ENCODE measurements at regions not wholly inside any gene's neighbourhood (a gene's known extent, or its start where the extent isn't known, plus 50 kb on each side); places are given as distances from the start of the nearest gene placed in this dataset.
"Not testable (repeated sequence)": the region's sequence is repeated elsewhere in the genome, so short reads cannot be mapped to it uniquely, and the experiment has no call there.

DNA sequence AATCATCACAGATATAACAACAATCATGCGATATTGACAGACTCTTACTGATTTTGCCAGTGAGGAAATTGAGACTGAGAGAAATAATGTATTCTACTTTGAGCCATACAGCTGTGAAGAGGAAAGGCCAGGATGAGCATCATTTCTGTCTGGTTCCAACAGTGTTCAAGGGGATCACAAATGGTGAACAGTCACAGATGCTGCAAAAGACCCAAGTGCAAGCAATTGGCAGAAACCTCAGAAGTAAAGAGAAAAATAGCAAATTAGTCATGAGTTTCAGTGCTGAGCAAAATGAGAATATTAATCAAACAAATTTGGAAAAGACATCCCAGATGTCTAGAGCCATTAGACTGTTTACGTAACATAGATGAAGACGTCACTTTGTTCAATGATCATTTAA is 114.1 kb downstream of the RAB38 start:
- DNase-seq = no peak

DNA sequence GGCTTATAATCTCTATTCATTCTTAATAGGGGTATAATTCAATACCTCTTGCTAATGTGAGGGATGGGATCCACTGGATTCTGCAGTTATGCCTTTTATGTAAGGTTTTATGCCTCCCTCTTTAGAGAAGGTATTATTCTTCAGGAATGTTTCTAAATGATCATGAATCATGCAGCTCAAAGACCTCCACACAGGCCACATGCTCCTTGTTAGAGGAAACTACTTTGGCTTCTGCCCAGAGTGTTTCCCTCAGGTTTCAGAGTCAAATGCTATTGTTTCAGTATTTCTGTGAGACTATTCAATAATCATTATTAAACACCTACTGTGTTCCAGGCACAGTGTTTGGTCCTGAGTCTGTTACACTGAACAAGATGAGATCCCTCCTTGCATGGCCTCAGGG is 115.9 kb downstream of the RAB38 start:
- DNase-seq = no peak

DNA sequence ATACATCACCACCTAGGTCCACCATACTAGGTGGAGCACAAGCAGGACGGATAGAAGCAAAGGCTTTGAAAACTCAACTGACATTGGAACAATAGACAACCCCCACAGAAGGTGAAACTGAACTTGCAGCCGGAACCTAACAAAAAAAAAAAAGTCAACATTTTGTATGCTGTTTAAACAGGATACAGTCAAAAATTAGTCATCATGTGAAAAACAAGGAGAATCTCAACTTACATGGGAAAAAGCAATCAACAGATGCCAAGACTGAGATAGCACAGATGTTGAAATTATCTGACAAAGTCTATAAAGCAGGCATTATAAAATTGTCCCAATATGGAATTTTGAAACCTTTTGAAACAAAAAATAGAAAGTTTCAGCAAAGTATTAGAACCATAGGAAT is 123.8 kb downstream of the RAB38 start:
- DNase-seq = no peak

DNA sequence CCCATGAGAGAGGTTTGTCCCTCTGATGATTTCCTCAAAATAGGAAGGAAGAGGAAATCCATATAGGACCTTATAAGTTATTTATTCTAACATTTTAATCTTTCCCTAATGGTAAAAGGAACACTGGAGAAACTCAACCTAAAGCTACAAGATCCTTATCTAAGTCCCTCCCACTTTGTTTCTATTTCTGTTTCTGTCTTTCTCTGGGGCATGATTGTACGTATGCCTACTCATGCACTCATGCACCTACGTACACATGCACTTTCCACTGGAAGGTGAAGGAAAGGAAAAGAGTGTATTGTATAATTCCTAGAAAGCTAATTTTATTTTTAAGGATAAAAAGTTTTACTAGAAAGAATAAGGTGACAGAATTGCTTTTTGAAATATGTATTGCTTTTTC is 125.0 kb downstream of the RAB38 start:
- DNase-seq = no peak

DNA sequence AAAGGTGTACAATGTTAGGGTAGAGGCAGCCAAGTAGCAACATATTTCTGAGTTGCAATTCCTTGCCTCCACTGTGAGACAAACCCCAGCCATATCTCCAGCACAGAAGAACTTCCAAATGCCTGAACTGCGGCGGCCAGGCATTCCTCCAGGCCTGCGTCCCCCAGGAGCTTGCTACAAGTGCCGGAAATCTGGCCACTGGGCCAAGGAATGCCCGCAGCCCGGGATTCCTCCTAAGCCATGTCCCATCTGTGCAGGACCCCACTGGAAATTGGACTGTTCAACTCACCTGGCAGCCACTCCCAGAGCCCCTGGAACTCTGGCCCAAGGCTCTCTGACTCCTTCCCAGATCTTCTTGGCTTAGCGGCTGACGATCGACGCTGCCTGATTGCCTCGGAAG is 130.0 kb downstream of the RAB38 start:
- DNase-seq = not testable (repeated sequence)

DNA sequence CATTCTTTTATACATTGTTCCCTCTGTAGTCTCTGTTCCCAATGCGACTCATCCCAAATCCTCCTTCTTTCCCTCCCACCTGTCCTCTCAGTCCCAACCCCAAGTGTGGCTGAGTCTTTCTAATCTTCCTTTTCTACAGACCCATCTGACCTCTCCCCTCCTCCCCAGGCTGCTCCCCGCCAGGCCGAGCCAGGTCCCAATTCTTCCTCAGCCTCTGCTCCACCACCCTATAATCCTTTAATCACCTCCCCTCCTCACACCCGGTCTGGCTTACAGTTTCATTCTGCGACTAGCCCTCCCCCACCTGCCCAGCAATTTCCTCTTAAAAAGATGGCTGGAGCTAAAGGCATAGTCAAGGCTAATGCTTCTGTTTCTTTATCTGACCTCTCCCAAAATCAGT is 130.6 kb downstream of the RAB38 start:
- not testable (repeated sequence) for DNase-seq

DNA sequence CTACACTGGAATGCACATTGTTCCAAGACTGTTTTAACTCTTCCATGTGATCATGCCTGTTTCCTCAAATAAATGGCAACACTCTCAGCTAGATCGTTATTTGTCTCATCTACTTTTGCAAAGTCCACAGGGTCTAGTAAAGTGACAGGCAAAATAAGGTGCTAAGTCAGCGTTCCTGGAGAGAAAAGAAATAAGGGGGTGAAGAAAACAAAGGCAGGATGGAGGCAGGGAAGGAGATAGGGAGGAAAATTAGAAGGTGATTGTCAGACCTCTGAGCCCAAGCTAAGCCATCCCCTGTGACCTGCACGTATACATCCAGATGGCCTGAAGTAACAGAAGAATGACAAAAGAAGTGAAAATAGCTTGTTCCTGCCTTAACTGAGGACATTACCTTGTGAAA is 132.1 kb downstream of the RAB38 start:
- DNase-seq = no peak

DNA sequence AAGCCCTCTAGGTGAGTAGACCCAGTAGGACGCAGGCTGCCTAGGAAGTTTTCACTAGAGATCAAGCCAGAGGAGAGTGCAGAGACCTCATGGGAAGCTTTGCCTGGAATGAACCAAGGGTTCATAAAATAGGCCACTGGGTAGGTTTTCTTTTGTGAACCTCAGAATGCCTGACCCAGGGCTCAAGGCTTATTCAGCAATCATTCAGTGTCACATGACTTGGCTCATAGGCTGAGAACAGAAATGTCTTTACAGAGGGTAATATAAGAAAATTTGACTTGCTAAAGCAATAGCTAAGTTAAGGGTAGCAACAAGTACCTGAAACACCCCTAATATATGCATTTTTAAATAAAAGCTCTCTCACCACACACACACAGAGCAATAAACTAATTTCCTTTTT is 132.6 kb downstream of the RAB38 start:
- DNase-seq = no peak

DNA sequence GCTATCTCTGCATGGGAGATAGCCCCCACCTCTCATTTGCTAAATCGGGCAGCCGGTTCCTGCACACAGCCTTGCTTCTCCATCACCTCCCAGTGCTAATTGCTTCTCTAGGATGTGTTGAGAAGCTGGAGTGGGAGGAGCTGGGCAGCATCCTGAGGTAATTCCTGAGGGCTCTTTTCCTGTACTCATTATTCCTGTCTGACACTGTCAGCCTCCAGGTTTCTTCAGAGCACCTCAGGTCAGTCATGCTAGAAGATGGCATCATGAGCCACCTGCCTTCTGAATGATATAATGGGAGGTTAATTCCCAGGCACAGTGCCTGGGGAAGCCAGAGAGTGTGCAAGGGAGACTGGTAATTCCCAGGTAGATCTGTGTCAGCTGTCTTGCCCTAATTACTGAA is 133.0 kb downstream of the RAB38 start:
- DNase-seq = no peak

DNA sequence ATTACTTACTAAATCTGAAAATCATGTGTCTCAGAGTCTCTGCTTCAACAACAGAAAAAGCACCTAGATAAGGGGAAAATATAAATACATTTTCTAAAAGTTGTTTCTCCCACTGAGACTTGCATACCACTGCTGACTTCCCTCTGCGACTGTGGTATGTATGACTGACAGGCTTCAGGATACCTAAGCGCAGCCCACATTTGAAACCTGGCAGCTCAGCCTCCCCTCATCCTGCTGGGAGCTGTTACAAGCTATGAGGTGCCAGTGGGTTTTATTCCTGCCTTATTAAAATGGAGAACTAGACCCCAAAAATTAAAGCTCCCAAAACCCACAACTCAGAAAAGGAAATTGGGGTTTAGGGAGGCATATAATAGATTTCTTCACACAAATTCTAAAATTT is 133.6 kb downstream of the RAB38 start:
- no peak for DNase-seq

DNA sequence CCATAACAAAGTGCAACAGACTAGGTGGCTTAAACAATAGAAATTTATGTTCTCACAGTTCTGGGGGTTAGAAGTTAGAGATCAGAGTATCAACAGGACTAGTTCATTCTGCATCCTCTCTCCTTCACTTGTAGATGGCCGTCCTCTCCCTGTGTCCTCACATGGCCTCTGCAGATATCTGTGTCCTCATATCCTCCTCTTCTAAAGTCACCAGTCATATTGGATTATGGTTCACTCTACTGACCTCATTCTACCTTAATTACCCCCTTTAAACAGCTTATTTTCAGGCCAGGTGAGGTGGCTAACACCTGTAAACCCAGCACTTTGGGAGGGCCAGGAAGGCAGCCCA is 135.1 kb downstream of the RAB38 start:
- no peak for DNase-seq

DNA sequence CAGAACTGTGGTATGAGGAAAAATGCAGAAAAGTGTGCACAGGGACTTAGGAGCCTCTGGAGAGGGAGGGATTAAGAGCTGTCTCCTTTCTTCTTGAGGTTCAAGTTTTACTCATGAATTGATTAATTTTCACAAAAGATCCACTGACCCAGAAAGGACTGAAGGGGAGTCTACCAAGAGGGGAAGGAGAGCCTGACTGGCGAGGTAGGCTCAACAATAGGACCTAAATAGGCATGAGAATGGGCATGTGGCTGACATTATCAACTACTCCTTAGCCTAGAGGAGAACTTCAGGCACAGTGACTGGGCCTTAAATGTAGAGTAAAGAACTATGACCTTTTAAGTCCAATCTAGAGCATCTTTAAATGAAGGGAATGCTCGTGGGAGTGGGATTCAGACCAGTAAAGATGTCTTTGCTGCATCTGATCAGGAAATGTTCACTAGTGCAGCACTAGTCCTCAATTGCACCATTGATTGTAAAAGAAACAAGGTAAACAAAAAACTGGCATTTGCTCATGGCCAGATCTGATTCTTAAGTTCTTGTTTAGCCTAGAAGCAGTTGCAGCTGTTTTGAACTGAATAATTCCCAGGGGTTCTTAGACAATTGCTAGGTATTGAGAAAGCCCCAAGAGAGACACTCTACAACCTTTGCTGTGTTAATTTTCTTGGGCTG is 135.6 kb downstream of the RAB38 start:
- DNase-seq = no peak

DNA sequence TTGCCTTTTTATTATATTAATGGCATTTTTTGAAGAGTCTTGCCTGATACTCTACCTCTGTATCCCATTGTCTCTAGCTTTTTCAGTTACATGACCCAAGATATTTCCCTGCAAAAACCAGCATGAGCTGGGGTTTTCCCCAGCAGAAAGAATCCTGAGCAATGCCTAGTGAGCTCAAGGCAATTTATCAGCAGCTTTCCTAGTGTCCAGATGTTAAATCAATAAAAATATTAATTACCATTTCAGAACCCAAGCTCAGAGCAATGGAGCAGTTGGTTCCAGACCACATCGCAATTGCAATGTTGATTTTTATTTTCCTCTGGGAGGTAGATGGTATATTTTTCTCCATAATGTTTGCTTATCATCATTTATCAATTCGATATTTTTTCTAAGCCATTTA is 137.2 kb downstream of the RAB38 start:
- no peak for DNase-seq

DNA sequence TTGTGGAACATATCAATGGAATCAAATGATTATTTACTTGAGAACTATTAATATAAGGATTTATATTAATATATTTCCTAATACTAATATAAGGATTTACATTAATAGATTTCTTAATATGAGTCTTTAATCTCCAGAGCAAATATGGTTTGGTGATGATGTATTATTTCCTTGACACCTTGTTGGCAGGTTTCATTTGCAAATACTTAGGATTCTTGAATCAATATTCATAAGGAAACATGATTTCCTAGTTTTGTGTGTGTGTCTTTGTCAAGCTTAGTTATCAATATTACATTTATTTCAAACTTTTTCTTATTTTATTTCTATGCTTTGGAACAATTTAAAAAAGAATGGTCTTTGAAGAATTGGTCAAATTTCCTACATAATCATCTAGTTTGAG is 138.5 kb downstream of the RAB38 start:
- no peak for DNase-seq

DNA sequence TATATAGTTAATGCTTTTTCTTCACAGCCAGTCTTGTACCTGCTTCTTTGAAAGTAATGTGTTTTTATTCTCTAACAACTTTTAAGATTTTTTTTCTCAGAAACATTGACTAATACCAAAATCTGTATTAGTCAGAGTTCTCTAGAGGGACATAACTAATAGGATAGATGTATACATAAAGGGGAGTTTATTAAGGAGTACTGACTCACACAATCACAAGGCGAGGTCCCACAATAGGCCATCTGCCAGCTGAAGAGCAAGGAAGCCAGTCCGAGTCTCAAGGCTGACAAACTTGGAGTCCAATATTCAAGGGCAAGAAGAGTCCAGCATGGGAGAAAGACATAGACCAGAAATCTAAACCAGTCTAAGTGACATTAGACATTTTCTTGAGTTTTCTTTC is 140.0 kb downstream of the RAB38 start:
- no peak for DNase-seq

DNA sequence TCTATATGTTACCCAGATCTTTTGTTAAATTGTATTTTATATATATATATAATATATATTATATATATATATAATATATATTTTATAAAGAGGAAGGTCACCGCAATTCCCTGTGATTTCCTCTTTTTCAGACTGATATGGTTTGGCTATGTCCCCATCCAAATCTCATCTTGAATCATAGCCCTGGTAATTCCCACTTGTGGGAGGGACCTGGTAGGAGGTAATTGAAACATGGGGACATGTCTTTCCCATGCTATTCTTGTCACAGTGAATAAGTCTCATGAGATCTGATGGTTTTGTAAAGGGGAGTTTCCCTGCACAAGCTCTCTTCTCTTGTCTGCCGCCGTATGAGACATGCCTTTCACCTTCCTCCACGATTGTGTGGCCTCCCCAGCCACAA is 157.6 kb downstream of the RAB38 start:
- no peak for DNase-seq

DNA sequence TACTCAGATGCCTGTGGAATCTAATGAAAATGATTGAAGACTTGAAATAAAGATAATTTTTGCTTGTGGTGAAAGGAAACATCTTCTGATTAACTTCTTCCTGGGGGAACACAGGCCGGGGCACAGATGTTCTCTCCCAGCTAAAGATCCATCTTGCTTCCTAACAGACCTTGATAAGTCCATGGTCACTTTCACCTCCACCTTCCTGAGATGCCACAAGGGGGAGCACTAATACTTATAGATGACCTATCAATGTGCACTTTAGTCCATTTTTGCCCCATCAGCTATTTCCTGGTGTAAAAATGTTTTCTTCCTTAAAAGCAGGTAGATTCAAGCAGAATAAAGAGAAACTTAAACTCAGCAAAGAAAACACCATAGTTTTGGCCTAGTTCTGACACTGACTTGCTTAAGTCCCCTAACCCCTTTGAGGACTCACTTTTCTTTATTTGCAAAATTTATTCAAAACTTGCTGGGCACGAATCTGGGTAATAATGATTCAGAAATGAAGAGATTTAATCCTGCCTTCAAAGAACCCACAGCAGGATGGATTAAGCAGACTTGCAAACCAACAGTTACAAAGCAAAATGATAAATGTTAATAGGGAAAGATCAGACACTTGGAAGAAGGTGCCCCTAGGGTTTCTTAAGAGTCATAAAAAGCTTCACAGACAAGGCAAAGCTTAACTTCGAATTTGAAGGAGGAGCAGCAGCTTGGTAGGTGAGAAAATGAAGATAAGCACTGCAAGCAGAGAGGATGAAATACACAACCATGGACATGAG is 158.7 kb downstream of the RAB38 start:
- peak; percentile 27 for DNase-seq

DNA sequence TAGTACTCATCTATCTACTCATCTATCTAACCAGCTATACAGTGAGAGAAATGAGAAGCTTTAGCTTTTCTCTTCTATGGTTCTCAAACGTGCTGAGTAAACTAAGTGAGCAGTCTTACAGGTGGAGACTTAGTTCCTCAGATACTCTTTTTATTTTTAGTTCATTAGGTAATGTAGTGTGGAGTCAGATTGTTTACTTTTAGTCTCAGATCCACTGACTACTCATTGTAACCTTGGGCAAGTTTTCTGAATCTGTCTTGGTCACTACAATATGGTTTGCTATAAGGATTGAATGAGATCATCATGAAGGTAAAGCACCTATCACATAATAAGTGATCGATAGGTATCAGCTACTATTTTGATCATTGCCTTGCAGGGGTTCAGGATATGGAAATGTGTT is 160.1 kb downstream of the RAB38 start:
- no peak for DNase-seq

DNA sequence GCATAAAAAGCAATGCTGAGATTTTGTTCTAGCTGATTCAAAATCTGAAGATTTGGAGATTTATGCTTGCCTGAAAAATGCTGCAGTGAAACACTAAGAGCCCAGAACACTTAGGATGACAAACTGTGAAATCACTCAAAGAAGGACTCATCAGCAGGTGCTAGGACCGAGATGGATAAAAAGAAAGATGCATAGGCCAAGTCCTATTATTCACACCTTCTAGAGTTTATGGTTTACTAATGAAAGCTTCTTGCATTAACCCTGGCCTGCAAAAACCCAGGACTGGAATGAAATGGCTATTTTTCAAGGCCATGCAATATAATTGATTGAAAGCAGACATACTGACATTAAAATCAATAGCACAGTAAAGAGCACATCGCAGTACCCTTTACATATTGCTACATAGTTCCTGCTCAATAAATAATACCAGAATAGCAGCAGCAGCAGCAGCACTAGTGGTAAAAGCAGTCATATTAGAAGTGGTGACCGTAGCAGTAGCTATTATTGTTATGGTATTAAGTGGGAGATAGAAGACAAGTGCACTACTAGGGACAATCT is 161.7 kb downstream of the RAB38 start:
- DNase-seq = no peak

DNA sequence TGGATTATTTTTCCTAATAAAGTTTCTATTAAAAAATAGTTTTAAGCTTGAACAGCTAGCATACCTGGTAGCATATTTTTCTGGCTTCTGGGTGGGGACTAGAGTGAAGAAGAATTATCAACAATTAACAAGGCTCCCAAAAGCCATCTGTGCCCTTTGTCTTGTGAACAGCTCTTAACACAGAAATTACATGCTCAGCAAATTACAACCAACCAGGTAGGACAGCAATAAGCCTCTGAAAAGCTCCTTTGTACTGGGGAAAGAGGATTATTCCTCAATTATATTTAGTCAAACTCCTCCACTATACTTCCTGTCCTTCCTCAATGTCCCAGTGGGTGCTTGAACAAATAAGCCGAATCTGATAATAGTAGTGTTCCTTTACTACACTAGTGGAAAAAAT is 162.8 kb downstream of the RAB38 start:
- DNase-seq = no peak

DNA sequence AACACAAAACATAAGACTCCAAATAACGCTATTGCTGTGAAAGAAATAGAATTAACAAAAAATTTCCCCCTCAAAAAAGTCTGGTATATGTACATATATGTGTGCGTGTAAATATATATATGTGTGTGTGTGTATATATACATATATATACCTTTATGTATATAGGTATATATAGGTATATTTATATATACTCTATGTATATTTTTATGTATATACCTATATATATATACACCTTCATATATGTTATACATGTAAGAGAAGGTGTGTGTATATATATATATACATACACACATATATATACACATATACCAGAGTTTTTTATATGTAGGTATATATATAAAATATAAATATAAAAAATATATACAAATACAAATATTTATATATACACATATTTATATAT is 199.2 kb downstream of the RAB38 start:
- no peak for DNase-seq

DNA sequence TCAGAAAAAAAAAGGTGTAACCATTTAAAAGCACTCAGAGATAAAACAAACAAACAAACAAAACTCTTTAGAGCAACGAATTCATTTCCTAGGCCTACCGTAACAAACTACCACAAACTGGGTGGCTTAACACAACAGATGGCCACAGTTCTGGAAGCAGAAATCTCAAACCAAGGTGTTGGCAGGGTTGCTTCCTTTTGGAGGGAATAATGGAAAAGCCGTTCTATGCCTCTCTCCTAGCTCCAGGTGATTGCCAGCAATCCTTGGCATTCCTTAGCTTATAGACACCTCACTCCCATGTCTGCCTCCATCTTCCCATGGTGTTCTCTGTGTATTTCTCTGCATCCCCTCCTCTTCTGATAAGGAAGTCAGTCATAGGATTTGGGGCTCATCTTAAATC is 200.4 kb downstream of the RAB38 start:
- no peak for DNase-seq

DNA sequence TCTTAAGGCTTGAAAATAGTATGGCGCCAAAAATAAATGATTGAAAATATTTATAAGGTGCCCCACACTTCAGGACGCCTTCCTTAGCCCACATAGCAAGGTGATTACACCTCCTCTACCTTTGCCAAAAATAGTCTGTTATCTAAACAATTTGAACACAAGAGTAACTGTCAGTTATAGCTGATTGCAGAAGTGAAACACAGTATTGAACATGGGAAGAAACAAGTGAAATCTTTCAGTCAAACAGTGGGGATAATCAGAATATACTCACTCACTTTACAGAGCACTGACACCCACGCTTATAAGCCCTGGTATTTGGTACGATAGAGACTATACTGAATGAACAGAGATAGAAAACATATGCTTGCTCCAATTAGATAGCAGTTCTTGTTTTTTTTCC is 203.1 kb downstream of the RAB38 start:
- DNase-seq = no peak

DNA sequence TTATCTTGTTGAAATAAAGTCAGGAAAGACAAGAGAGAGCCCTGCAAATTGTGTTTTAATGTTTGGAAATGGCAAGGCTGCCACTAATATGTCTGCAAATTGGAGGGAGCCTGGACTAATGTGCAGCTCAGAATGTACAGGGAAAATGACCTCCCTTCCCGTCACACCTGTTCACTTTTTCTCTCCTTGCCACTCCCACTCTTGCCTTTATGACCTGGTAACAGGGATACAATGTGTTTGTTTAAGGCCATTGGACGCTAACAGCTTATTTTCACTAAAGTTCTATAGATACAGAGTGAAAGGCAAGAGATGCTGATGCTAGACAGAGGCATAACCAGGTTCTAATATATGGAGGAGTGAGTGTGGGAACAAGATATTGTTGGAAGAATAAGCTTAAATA is 203.9 kb downstream of the RAB38 start:
- DNase-seq = no peak

DNA sequence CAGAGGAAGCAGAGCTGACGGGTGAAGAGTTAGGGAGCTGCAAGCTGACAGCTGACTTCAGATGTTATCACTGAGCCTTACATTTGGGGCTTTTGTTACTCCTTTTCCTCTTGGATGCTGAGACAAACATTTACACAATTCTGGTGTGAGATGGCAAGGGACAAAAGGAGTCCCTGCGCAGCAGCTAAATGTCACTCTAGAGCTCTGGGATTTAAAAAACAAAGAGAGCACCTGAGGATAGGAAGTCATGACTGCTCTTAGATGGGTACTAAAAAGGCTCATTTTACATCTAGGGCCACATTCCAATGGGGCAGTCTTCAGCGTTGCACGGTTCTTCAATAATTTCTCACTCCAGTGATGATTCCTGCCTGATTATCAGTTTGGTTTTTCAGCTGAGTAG is 204.5 kb downstream of the RAB38 start:
- DNase-seq = no peak
